Gastrocnemius medialis (tissue), 4 donors: ENCODE measurements at regions not wholly inside any gene's neighbourhood (a gene's known extent, or its start where the extent isn't known, plus 50 kb on each side); places are given as distances from the start of the nearest gene placed in this dataset.

Experiments
- ATAC-seq, 2 donors: fragments of 150-250 bp; one replicate each; pipeline ENCODE4 v1.9.1; 2016
- DNase-seq, 2 donors: peaks; one replicate each; pipeline ENCODE4 v3.0.0-alpha.2; 2019
- H3K27ac ChIP-seq, 4 donors: fragments of 200-600 bp; sonication (generic); 1 replicate in 1 of 4; 2 replicates in 3 of 4; pipeline ENCODE4 v1.5.1; 2016 to 2018; ENCODE audit warnings: mild to moderate bottlenecking in 2 of 4, moderate library complexity in 1 of 4
- H3K27me3 ChIP-seq, 3 donors: fragments of 200-600 bp; sonication (generic) in 2 of 3; 1 replicate in 1 of 3; 2 replicates in 2 of 3; pipeline versions ENCODE4 v1.5.1 to v1.6.0; 2016 to 2019; ENCODE audit warnings: mild to moderate bottlenecking in 1 of 3, moderate library complexity in 1 of 3
- H3K36me3 ChIP-seq, 2 donors: fragments of 200-600 bp; sonication (generic) in 1 of 2; one replicate each; pipeline ENCODE4 v1.5.1; 2017 to 2018
- H3K4me1 ChIP-seq, 2 donors: fragments of 200-600 bp; sonication (generic) in 1 of 2; one replicate each; pipeline ENCODE4 v1.5.1; 2016 to 2017; ENCODE audit warnings: mild to moderate bottlenecking in 2 of 2
- H3K4me3 ChIP-seq, 4 donors: fragments of 200-600 bp; sonication (generic) in 3 of 4; 1 replicate in 1 of 4; 2 replicates in 3 of 4; pipeline ENCODE4 v1.5.1; 2016 to 2019; ENCODE audit warnings: mild to moderate bottlenecking in 2 of 4
- H3K9me3 ChIP-seq, 3 donors: fragments of 200-600 bp; sonication (generic) in 2 of 3; 1 replicate in 1 of 3; 2 replicates in 2 of 3; pipeline ENCODE4 v1.5.1; 2016 to 2019
- POLR2A ChIP-seq, 2 donors: fragments of 450-650 bp; IDR thresholded peaks; one replicate each; pipeline ENCODE4 v1.6.1; 2017; ENCODE audit warnings: antibody characterized with exemption in 2 of 2, mild to moderate bottlenecking in 2 of 2, moderate library complexity in 2 of 2
- in situ Hi-C, 4 donors: fragments of 200-750 bp; cut with MboI; loops; one replicate each; pipeline versions ENCODE4 v1.15.0 to v1.8.0; 2017; ENCODE audit warnings: low sequenced_read_pairs in 4 of 4
- intact Hi-C: fragments of 100-400 bp; cut with DNase I; formaldehyde crosslinking; loops from one replicate; pipeline ENCODE4 v1.15.1; 2023; ENCODE audit warnings: low total_unique reads
- TF ChIP-seq, protein P1 (sequence below), 5 experiments: fragments of 450-650 bp in 3 of 5; fragments of 200-600 bp in 2 of 5; sonication (generic) in 2 of 5; IDR thresholded peaks in 4 of 5; conservative IDR thresholded peaks in 1 of 5; 1 replicate in 4 of 5; 2 replicates in 1 of 5; pipeline ENCODE4 v1.5.1; 2016 to 2019; ENCODE audit warnings: antibody characterized with exemption in 5 of 5, mild to moderate bottlenecking in 3 of 5, moderate library complexity in 3 of 5

DNA sequence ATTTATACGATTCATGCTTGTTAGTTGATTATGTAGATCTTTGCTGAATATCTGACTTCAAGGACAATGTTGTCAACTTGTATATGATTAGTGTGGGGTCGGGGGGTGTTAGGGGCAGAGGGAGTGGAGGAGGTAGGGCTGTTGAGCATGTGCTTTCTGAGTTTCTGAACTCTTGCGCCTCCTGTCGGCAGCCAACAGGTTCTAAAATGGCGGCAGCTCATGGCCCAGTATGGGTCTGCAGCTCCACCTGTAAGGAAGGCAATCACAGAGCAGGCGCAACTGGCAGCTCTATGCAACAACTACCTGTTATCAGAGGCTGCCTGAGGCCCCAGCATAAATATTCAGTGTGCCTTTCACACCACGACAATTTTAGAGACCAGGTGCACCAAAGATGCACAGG, 205.8 kb upstream of the PLXNA2 start:
- Histone ChIP-seq H3K27ac (no peak overlapping the region), H3K4me1 (no peaks in the 10 kb centered on the region), H3K4me3 (no peak overlapping the region), H3K27me3 (no peaks in the 10 kb centered on the region), H3K9me3 (no peaks in the 10 kb centered on the region), H3K36me3 (no peaks in the 10 kb centered on the region)
- no peak for DNase-seq
- in situ Hi-C loops (no loop called here), intact Hi-C loops (no loop called here)
- no peak for TF ChIP-seq POLR2A (IDR thresholded peaks at IDR 0.05)
- TF ChIP-seq, protein P1, sequence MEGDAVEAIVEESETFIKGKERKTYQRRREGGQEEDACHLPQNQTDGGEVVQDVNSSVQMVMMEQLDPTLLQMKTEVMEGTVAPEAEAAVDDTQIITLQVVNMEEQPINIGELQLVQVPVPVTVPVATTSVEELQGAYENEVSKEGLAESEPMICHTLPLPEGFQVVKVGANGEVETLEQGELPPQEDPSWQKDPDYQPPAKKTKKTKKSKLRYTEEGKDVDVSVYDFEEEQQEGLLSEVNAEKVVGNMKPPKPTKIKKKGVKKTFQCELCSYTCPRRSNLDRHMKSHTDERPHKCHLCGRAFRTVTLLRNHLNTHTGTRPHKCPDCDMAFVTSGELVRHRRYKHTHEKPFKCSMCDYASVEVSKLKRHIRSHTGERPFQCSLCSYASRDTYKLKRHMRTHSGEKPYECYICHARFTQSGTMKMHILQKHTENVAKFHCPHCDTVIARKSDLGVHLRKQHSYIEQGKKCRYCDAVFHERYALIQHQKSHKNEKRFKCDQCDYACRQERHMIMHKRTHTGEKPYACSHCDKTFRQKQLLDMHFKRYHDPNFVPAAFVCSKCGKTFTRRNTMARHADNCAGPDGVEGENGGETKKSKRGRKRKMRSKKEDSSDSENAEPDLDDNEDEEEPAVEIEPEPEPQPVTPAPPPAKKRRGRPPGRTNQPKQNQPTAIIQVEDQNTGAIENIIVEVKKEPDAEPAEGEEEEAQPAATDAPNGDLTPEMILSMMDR (IDR thresholded peaks at IDR 0.05 in 4 of 5, conservative IDR thresholded peaks at IDR 0.05 in 1 of 5): no peak
- no peak for ATAC-seq

DNA sequence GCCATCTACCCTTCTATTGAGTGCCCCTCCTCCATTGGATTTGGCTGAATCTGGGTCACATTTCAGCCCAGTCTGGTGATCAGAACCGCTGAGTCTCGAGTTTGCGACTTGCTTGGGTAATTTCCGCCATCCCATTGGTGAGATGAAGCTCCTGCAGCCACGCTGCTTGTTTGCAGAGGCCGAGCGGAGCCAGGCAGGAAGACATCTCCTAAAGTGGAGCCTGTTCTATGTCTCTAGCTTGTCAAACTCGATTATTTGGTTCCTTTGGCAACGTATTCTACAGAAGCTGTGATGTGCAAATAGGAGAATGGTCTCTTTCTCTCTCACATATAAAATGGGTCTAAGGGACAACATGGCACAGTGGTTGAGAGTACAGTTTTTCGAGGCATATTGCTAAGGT, 206.8 kb upstream of the PLXNA2 start:
- Histone ChIP-seq H3K27ac (no peak overlapping the region), H3K27me3 (no peaks in the 10 kb centered on the region), H3K9me3 (no peaks in the 10 kb centered on the region), H3K4me3 (no peak overlapping the region), H3K4me1 (no peaks in the 10 kb centered on the region), H3K36me3 (no peaks in the 10 kb centered on the region)
- no peak for TF ChIP-seq POLR2A (IDR thresholded peaks at IDR 0.05)
- TF ChIP-seq, protein P1 (IDR thresholded peaks at IDR 0.05 in 4 of 5, conservative IDR thresholded peaks at IDR 0.05 in 1 of 5): no peak
- ATAC-seq (no peak), DNase-seq (no peak)
- intact Hi-C loops: no loop called here
- in situ Hi-C loops: no loop called here

DNA sequence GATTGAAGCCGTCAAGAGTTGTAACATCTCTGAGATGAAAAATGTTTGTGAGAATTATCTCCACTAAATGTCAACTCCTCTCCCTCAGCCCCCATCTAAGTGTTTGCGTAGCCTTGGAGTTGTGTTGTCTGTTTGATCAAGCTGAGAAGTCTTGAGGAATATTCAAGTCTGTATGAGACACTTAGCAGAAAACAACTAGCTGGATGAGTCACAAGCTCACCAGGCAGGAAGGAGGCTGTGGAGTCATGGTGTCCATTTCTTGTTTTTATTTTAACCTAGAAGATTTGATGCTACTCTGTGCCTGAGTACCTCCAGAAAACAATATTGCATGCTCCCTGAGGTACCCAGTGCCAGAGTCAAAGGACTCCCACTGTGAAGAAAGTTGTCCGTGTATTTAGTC, 211.6 kb upstream of the PLXNA2 start:
- Histone ChIP-seq H3K4me3 (no peak overlapping the region), H3K9me3 (no peaks in the 10 kb centered on the region), H3K4me1 (no peaks in the 10 kb centered on the region), H3K36me3 (no peaks in the 10 kb centered on the region), H3K27me3 (no peaks in the 10 kb centered on the region), H3K27ac (no peak overlapping the region)
- in situ Hi-C loops (no loop called here), intact Hi-C loops (no loop called here)
- DNase-seq: no peak
- no peak for ATAC-seq
- TF ChIP-seq, protein P1 (IDR thresholded peaks at IDR 0.05 in 4 of 5, conservative IDR thresholded peaks at IDR 0.05 in 1 of 5): no peak
- TF ChIP-seq POLR2A (IDR thresholded peaks at IDR 0.05): no peak

DNA sequence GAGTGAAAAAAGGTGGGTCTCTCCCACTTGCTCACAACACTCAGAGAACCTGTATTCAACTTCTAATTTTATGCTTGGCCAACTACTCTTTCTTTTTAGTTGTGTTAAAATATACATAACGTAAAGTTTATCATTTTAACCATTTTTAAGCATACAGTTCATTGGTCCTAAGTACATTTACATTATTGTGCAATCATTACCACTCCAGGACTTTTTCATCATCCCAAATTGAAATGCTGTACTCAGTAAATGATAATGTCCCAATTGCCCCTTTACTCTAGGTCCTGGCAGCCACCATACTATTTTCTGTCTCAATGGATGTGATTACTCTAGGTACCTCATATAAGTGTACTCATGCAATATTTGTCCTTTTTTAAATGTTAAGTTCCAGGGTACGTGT, 212.3 kb upstream of the PLXNA2 start:
- H3K9me3 ChIP-seq: no peaks in the 10 kb centered on the region
- H3K27me3 ChIP-seq: no peaks in the 10 kb centered on the region
- intact Hi-C loops: no loop called here
- DNase-seq (no peak), ATAC-seq (no peak)
- H3K36me3 ChIP-seq: no peaks in the 10 kb centered on the region
- no peak overlapping the region for H3K27ac ChIP-seq
- H3K4me3 ChIP-seq: no peak overlapping the region
- H3K4me1 ChIP-seq: no peaks in the 10 kb centered on the region
- in situ Hi-C loops: no loop called here
- TF ChIP-seq, protein P1 (IDR thresholded peaks at IDR 0.05 in 4 of 5, conservative IDR thresholded peaks at IDR 0.05 in 1 of 5): no peak
- TF ChIP-seq POLR2A (IDR thresholded peaks at IDR 0.05): no peak

DNA sequence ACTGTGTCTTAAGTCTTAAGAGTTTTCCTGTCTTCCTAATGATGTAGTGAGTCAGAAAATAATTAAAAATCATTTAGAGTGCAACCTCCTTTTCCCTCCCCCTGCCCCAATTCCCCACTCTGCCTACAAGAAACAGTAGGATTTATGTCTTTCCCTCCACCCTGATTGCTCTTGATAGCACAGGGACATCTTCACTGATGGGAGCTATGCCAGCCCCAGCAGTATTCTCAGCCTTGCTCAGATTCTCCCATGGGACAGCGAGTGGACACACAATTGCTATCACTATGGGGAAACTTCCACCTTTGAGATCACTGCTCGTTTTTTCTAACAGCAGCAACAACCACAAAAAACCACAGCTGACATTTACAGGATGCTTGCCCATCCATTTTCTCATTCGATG, 216.6 kb upstream of the PLXNA2 start:
- Histone ChIP-seq H3K9me3 (no peaks in the 10 kb centered on the region), H3K27me3 (no peaks in the 10 kb centered on the region), H3K36me3 (no peaks in the 10 kb centered on the region), H3K4me1 (no peaks in the 10 kb centered on the region), H3K27ac (no peak overlapping the region), H3K4me3 (no peak overlapping the region)
- DNase-seq (no peak), ATAC-seq (no peak)
- TF ChIP-seq, protein P1 (IDR thresholded peaks at IDR 0.05 in 4 of 5, conservative IDR thresholded peaks at IDR 0.05 in 1 of 5): no peak
- intact Hi-C loops: no loop called here
- in situ Hi-C loops: no loop called here
